A549 (cell line): ENCODE measurements at regions not wholly inside any gene's neighbourhood (a gene's known extent, or its start where the extent isn't known, plus 50 kb on each side); places are given as distances from the start of the nearest gene placed in this dataset.

Experiments used
- CHD4 ChIP-seq: fragments of 200-600 bp; sonication (generic); IDR thresholded peaks from 2 replicates; pipeline ENCODE4 v1.6.1; 2016; ENCODE audit warnings: antibody characterized with exemption, mild to moderate bottlenecking, borderline replicate concordance
- JUN ChIP-seq, 2 experiments: fragments of >200 bp; sonication (Bioruptor Twin); formaldehyde crosslinking; IDR thresholded peaks; 2 replicates in 1 of 2; 3 replicates in 1 of 2; pipeline ENCODE4 v1.6.1; 2016 to 2017
- JUNB ChIP-seq: fragments of >200 bp; sonication (Bioruptor Twin); formaldehyde crosslinking; IDR thresholded peaks from 2 replicates; pipeline ENCODE4 v1.6.1; 2016
- KDM1A ChIP-seq: fragments of 200-600 bp; sonication (generic); IDR thresholded peaks from 2 replicates; pipeline ENCODE4 v1.6.1; 2016; ENCODE audit warnings: low read depth, mild to moderate bottlenecking
- MYC ChIP-seq: IDR thresholded peaks from 2 replicates; pipeline ENCODE4 v1.6.1; 2012; ENCODE audit warnings: mild to moderate bottlenecking, inconsistent platforms, low read length, improper control_type of control experiment, borderline replicate concordance
- PHF8 ChIP-seq: fragments of 200-600 bp; sonication (generic); IDR thresholded peaks from 2 replicates; pipeline ENCODE4 v1.6.1; 2016; ENCODE audit warnings: low read depth, mild to moderate bottlenecking, antibody characterized with exemption, moderate library complexity, borderline replicate concordance
- POLR2A ChIP-seq: IDR thresholded peaks from 2 replicates; pipeline ENCODE4 v1.6.1; 2012; ENCODE audit warnings: mild to moderate bottlenecking, low read length
- RNF2 ChIP-seq: fragments of 200-600 bp; sonication (generic); IDR thresholded peaks from 2 replicates; pipeline ENCODE4 v1.6.1; 2016; ENCODE audit warnings: low read depth, mild to moderate bottlenecking, antibody characterized with exemption, moderate library complexity, borderline replicate concordance
- ZNF302 ChIP-seq: fragments of 250-450 bp; sonication (Bioruptor Pico); IDR thresholded peaks from 2 replicates; pipeline ENCODE4 v1.9.0; 2021; ENCODE audit warnings: inconsistent platforms, mild to moderate bottlenecking, moderate library complexity
- TF ChIP-seq, protein P1 (sequence below): fragments of >200 bp; sonication (Bioruptor Twin); formaldehyde crosslinking; IDR thresholded peaks from 3 replicates; pipeline ENCODE4 v1.5.1; 2016
- TF ChIP-seq, protein P2 (sequence below): IDR thresholded peaks from 2 replicates; pipeline ENCODE4 v1.6.1; 2012
- TF ChIP-seq, protein P3 (sequence below): fragments of >200 bp; sonication (Bioruptor Twin); formaldehyde crosslinking; IDR thresholded peaks from 2 replicates; pipeline ENCODE4 v1.6.1; 2016
- TF ChIP-seq, protein P4 (sequence below): fragments of 200-600 bp; sonication (generic); IDR thresholded peaks from 2 replicates; pipeline ENCODE4 v1.6.1; 2016; ENCODE audit warnings: antibody characterized with exemption, mild to moderate bottlenecking, moderate library complexity

DNA sequence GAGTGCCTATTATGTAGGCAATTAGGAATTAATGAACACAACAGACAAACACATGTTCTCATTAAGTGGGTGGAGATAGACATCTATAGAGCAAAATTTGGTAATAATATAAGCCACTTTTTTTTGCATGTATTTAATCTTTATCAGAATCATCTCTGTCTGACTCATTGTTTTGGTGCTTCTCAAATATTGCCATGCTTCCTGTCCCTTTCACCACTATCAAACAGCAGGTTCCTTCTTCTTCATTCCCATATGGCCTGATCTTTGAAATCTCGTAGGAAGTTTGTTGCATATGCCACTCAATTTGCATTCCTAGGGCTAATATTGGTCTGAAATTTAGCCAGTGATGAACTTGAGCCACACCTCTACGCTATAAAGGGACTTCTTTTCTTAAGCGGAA, 128.9 kb upstream of the SPEF2 start:
- TF ChIP-seq JUNB (no peak), POLR2A (no peak), ZNF302 (no peak), CHD4 (no peak), PHF8 (no peak), MYC (no peak), KDM1A (no peak), RNF2 (no peak), JUN (IDR thresholded peaks at IDR 0.05) (no peak)
- TF ChIP-seq, protein P1, sequence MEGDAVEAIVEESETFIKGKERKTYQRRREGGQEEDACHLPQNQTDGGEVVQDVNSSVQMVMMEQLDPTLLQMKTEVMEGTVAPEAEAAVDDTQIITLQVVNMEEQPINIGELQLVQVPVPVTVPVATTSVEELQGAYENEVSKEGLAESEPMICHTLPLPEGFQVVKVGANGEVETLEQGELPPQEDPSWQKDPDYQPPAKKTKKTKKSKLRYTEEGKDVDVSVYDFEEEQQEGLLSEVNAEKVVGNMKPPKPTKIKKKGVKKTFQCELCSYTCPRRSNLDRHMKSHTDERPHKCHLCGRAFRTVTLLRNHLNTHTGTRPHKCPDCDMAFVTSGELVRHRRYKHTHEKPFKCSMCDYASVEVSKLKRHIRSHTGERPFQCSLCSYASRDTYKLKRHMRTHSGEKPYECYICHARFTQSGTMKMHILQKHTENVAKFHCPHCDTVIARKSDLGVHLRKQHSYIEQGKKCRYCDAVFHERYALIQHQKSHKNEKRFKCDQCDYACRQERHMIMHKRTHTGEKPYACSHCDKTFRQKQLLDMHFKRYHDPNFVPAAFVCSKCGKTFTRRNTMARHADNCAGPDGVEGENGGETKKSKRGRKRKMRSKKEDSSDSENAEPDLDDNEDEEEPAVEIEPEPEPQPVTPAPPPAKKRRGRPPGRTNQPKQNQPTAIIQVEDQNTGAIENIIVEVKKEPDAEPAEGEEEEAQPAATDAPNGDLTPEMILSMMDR: no peak
- TF ChIP-seq, protein P2, sequence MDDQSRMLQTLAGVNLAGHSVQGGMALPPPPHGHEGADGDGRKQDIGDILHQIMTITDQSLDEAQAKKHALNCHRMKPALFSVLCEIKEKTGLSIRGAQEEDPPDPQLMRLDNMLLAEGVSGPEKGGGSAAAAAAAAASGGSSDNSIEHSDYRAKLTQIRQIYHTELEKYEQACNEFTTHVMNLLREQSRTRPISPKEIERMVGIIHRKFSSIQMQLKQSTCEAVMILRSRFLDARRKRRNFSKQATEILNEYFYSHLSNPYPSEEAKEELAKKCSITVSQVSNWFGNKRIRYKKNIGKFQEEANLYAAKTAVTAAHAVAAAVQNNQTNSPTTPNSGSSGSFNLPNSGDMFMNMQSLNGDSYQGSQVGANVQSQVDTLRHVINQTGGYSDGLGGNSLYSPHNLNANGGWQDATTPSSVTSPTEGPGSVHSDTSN: no peak
- TF ChIP-seq, protein P3, sequence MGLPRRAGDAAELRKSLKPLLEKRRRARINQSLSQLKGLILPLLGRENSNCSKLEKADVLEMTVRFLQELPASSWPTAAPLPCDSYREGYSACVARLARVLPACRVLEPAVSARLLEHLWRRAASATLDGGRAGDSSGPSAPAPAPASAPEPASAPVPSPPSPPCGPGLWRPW: no peak
- TF ChIP-seq, protein P4, sequence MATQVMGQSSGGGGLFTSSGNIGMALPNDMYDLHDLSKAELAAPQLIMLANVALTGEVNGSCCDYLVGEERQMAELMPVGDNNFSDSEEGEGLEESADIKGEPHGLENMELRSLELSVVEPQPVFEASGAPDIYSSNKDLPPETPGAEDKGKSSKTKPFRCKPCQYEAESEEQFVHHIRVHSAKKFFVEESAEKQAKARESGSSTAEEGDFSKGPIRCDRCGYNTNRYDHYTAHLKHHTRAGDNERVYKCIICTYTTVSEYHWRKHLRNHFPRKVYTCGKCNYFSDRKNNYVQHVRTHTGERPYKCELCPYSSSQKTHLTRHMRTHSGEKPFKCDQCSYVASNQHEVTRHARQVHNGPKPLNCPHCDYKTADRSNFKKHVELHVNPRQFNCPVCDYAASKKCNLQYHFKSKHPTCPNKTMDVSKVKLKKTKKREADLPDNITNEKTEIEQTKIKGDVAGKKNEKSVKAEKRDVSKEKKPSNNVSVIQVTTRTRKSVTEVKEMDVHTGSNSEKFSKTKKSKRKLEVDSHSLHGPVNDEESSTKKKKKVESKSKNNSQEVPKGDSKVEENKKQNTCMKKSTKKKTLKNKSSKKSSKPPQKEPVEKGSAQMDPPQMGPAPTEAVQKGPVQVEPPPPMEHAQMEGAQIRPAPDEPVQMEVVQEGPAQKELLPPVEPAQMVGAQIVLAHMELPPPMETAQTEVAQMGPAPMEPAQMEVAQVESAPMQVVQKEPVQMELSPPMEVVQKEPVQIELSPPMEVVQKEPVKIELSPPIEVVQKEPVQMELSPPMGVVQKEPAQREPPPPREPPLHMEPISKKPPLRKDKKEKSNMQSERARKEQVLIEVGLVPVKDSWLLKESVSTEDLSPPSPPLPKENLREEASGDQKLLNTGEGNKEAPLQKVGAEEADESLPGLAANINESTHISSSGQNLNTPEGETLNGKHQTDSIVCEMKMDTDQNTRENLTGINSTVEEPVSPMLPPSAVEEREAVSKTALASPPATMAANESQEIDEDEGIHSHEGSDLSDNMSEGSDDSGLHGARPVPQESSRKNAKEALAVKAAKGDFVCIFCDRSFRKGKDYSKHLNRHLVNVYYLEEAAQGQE: no peak
